Endothelial cell (in vitro differentiated cells): ENCODE measurements at regions not wholly inside any gene's neighbourhood (a gene's known extent, or its start where the extent isn't known, plus 50 kb on each side); places are given as distances from the start of the nearest gene placed in this dataset.

Source experiments
- DNase-seq: peaks from one replicate; pipeline ENCODE4 v3.0.0; 2021; ENCODE audit warnings: low spot score
- H3K27ac Mint-ChIP-seq: one replicate; pipeline ENCODE4 v1.8.0; 2021; ENCODE audit warnings: mixed read lengths, inconsistent platforms; ENCODE audit not compliant: unreplicated experiment
- H3K27me3 Mint-ChIP-seq: one replicate; pipeline ENCODE4 v1.8.0; 2021; ENCODE audit warnings: mild to moderate bottlenecking, moderate library complexity, mixed read lengths, inconsistent platforms; ENCODE audit not compliant: unreplicated experiment
- H3K36me3 Mint-ChIP-seq: one replicate; pipeline ENCODE4 v1.8.0; 2021; ENCODE audit warnings: mild to moderate bottlenecking, low read depth, mixed read lengths, inconsistent platforms; ENCODE audit not compliant: unreplicated experiment
- H3K4me1 Mint-ChIP-seq: one replicate; pipeline ENCODE4 v1.8.0; 2021; ENCODE audit warnings: mild to moderate bottlenecking, mixed read lengths, inconsistent platforms; ENCODE audit not compliant: unreplicated experiment
- H3K4me3 Mint-ChIP-seq: one replicate; pipeline ENCODE4 v1.8.0; 2021; ENCODE audit warnings: mild to moderate bottlenecking, mixed read lengths, inconsistent platforms; ENCODE audit not compliant: unreplicated experiment
- H3K9me3 Mint-ChIP-seq: one replicate; pipeline ENCODE4 v1.8.0; 2021; ENCODE audit warnings: mixed read lengths, inconsistent platforms; ENCODE audit not compliant: unreplicated experiment
- TF ChIP-seq, protein P1 (sequence below): fragments of 200-600 bp; sonication (generic); IDR thresholded peaks from one replicate; pipeline ENCODE4 v1.5.0; 2021; ENCODE audit warnings: antibody characterized with exemption; ENCODE audit not compliant: unreplicated experiment

DNA sequence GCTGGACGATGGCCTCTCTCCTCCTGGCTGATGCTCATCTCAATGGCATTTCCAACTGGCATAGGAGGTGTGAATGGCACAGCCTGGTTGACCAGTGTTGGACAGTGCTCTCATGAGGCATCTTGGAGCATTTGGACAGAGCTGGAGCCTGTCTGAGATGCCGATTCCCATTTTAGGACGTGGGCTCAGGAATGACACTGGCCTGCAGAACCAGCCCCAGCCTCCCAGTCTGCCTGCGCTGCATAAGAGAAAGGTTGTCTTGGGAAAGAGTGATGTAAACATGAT is 118.2 kb upstream of the COPS8 start:
- no peak overlapping the region for H3K4me3 Mint-ChIP-seq
- H3K4me1 Mint-ChIP-seq: peaks cover 5% of the 10 kb centered on the region
- DNase-seq: no peak
- TF ChIP-seq, protein P1, sequence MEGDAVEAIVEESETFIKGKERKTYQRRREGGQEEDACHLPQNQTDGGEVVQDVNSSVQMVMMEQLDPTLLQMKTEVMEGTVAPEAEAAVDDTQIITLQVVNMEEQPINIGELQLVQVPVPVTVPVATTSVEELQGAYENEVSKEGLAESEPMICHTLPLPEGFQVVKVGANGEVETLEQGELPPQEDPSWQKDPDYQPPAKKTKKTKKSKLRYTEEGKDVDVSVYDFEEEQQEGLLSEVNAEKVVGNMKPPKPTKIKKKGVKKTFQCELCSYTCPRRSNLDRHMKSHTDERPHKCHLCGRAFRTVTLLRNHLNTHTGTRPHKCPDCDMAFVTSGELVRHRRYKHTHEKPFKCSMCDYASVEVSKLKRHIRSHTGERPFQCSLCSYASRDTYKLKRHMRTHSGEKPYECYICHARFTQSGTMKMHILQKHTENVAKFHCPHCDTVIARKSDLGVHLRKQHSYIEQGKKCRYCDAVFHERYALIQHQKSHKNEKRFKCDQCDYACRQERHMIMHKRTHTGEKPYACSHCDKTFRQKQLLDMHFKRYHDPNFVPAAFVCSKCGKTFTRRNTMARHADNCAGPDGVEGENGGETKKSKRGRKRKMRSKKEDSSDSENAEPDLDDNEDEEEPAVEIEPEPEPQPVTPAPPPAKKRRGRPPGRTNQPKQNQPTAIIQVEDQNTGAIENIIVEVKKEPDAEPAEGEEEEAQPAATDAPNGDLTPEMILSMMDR: no peak
- H3K27me3 Mint-ChIP-seq: peaks cover 3% of the 10 kb centered on the region
- H3K9me3 Mint-ChIP-seq: no peaks in the 10 kb centered on the region
- no peaks in the 10 kb centered on the region for H3K36me3 Mint-ChIP-seq
- no peak overlapping the region for H3K27ac Mint-ChIP-seq

- Mint-ChIP-seq H3K36me3 (no peaks in the 10 kb centered on the region), H3K9me3 (no peaks in the 10 kb centered on the region), H3K4me1 (peaks cover 5% of the 10 kb centered on the region), H3K27ac (no peak overlapping the region), H3K4me3 (no peak overlapping the region), H3K27me3 (peaks cover 3% of the 10 kb centered on the region)
- DNase-seq: no peak
- TF ChIP-seq, protein P1: no peak
These were observed 117.4 kb upstream of the COPS8 start for GRCh38 chr2:236968101-236968879.

- no peak overlapping the region for H3K27ac Mint-ChIP-seq
- no peaks in the 10 kb centered on the region for H3K36me3 Mint-ChIP-seq
- no peak overlapping the region for H3K4me3 Mint-ChIP-seq
- no peaks in the 10 kb centered on the region for H3K9me3 Mint-ChIP-seq
- H3K4me1 Mint-ChIP-seq: peaks cover 5% of the 10 kb centered on the region
- no peak for DNase-seq
- TF ChIP-seq, protein P1: no peak
- peaks cover 3% of the 10 kb centered on the region for H3K27me3 Mint-ChIP-seq
These were observed 116.7 kb upstream of the COPS8 start for GRCh38 chr2:236968880-236969534.

DNA sequence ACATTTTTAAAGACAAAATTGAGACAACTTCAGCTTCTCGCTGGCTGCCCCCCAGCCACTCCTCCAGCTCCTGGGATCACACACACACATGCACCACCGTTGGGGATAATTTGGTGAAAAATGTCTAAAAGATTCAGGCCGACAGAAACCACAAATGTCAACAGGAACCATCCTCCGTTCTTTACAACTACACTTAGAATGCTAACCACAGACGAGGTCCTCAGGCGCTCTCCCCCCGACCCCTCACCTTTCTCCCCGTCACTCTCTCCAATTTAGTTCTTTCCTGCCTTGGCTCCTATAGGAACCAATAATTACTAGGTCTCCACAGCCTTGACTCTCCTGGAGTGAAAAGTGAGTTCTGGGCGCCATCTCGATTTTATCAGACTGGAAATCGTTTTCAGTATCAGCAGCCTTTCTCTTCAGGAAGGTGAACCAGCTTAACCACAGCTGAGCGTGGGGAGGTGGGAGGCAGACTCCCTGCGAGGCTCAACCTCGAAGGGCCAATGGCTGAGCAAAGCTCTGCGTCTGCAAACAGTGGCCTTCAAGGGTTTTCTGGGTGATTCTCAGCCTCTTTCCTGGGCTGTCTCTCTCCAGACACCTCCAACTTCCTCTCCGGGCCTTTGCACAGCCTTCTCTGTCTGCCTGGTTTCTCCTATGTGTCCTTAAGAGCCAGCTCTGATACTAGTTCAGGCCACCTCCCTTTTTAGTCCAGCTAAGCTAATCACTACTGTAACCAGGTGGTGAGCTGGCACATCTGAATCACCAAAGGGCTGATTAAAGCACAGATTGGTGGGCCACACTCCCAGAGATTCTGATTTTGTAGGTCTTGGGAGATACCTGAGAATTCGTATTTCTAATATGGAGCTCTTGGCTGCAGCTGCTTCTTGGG is 115.7 kb upstream of the COPS8 start:
- no peak for DNase-seq
- TF ChIP-seq, protein P1: no peak
- H3K36me3 Mint-ChIP-seq: no peaks in the 10 kb centered on the region
- H3K9me3 Mint-ChIP-seq: no peaks in the 10 kb centered on the region
- no peak overlapping the region for H3K4me3 Mint-ChIP-seq
- H3K4me1 Mint-ChIP-seq: peaks cover 3% of the 10 kb centered on the region
- H3K27ac Mint-ChIP-seq: no peak overlapping the region
- peaks cover 3% of the 10 kb centered on the region for H3K27me3 Mint-ChIP-seq
